Limb (tissue), 2 donors: ENCODE measurements at regions not wholly inside any gene's neighbourhood (a gene's known extent, or its start where the extent isn't known, plus 50 kb on each side); places are given as distances from the start of the nearest gene placed in this dataset.

Source experiments
- DNase-seq, 2 donors: peaks; one replicate each; pipeline ENCODE4 v3.0.0-alpha.2; 2016; ENCODE audit errors: extremely low spot score in 2 of 2

DNA sequence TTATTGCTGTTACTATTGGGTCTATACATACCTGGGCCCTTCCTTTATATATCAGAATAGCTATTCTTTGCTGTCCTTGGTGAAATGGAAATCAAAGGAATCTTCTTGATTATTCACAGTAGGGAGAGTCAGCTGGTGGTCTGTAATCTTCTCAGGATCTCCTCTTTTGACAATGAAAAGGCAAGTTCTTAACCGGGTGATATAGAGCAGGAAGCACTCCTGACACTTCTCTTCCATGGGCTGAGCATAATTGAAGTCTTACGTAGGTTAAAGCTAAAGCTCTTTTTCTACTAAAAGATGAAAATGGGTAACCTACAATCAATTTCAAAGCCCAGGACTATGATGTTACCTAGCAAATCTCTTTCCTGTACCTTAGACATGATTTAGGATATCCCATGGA, 274.9 kb upstream of the LCORL start:
- DNase-seq = no peak

GRCh38 chr4:18294846-18295245, 273.3 kb upstream of the LCORL start:
- no peak for DNase-seq

GRCh38 chr4:18294021-18294420, 272.5 kb upstream of the LCORL start:
- no peak for DNase-seq

GRCh38 chr4:18292411-18292810, 270.9 kb upstream of the LCORL start:
- DNase-seq = no peak

DNA sequence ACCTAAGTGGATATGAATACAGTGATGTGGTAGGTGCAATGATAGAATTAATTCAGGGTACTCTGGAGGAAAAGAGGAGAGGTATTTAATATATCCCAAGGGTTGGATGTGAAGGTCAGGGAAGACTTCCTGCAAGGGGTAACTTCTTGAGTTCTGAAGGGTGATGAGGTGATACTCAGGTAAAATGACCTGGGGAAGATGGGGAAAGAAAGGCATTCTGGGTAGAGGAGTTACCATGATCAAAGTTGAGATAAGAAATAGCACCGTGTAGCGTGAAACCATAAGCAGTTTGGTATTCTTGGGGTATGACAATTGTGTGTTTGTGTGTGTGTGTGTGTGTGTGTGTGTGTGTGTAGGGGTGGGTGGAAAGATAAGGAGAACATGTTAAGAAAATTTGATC, 270.4 kb upstream of the LCORL start:
- DNase-seq = no peak

GRCh38 chr4:18291256-18291655, 269.7 kb upstream of the LCORL start:
- DNase-seq = no peak

DNA sequence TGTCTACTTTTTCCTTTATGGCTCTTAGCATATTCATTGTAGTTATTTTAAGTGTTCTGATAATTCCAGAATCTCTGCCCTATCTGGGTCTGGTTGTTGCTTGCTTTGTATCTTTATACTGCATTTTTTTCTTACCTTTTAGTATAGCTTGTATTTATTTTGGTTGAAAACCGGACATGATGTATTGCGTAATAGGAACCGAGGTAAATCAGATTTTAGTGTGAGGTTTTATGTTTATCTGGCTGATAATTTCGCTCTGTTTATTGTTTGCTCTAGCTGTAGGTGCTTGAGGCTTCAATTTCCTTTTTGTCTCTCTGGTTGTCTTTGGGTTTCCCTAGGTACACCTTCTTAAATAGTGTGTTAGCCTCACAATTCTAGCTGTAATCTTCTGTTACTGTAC, 263.8 kb upstream of the LCORL start:
- no peak for DNase-seq

GRCh38 chr4:18278244-18278643, 256.7 kb upstream of the LCORL start:
- no peak for DNase-seq

GRCh38 chr4:18262832-18263231, 241.3 kb upstream of the LCORL start:
- no peak for DNase-seq

DNA sequence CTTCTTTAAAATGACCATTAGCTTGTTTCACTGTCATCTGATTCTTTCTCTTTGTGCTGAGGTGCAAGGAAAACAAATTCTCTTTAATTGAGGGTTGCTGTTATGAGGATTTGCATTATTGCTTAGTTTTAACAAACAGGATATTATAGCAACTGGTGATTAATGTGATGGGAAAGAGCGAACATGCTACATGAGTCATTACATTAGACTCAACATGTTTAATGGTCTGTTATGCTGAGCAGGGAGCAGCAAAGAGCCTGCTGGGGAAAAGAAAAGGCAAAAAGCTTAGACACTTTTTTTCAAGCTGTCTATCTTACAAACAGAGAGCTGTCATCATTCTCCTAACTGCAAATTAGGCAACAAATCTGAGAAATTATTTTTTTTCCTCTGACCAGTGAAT, 230.5 kb upstream of the LCORL start:
- no peak for DNase-seq

DNA sequence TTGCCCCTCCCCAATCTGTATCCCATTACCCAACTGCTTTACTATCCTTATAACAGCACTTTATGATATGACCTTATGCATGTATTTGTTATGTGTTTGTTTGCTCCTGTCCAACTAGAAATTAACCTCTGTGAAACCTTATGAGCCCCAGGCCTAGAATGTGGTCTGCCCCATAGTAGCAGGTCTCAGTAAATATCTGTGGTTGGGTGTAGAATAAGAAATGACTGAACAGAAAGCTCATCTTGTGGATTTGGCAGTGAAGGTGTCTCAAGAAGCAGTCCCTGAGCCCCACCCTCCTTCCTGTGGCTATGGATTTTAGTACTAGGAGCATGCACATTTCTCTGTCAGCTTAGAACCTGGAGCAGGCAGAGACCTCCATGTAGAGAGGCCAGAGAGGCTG, 229.0 kb upstream of the LCORL start:
- DNase-seq = no peak

DNA sequence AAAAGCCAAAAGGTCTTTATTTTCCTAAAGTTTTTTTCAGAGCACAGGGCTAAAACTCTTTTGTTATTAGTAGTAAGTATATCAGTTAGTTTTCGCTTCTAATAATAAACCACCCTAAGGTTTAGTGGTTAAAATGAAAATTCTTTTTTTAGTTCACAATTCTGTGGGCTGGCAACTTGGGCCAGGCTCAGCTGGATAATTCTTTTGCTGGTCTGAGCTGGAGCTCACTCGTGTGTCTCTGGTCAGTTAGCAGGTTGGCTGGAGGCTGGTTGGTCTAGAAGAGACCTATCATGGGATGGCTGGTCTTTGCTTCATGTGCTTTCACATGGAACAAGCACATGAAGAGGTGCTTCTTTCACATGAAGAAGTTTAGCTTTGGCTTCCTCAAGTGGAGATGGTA, 227.1 kb upstream of the LCORL start:
- no peak for DNase-seq

DNA sequence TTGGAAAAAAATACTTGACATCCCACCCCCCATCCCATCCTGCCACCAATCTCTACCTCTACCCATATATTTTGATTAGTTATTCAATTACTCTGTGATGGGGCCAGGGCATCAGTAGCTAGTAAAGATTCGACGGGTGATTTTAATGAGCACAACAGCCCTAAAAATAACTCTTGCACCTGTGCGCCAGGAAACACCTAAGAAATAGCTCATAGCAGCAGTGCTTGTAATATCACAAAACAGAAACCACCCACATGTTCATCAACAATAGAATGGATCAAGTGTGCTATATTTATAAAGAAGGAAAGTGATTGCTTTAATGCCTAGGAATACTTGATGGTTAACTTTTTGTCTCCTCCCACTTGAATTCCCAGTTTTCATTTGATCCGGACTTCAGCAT, 225.6 kb upstream of the LCORL start:
- no peak for DNase-seq

DNA sequence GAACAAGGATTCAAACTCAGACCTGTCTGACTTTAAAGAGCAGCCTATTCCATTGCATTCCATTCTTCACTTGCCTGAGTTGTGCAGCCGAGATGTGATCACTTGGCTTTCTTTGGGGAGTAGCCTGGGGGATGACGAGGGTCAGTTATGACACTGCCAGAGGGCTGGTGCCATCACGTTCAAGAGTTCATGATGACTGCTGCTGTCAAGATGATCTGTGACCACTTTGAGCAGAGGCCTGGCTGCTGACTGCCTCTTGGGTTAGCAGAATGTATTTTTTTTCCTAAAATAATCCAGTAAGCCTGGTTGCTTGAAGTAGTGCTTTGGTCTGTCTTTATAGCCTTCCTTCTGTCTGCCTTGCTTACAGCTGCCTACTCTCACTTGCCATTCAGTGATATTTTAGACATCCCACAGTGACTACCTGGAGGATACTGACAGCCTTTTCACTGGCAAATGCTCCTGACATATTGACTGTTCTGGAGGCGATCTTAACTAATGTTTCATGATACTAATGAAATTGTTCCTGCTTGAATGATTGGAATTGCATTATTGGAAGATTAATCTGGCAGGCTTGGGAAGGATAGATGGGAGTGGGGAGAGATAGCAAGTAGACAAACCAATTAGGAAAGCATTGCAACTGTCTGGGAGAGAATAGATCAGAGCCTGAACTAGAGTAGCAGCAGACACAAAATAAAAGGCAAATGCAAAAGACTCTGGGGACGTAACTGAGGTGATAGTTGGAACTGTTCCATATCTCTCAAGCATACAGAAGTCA, 221.6 kb upstream of the LCORL start:
- DNase-seq = no peak

GRCh38 chr4:18241727-18242126, 220.2 kb upstream of the LCORL start:
- DNase-seq = no peak

- no peak for DNase-seq
Measured at GRCh38 chr4:18234108-18234507, 212.6 kb upstream of the LCORL start.

DNA sequence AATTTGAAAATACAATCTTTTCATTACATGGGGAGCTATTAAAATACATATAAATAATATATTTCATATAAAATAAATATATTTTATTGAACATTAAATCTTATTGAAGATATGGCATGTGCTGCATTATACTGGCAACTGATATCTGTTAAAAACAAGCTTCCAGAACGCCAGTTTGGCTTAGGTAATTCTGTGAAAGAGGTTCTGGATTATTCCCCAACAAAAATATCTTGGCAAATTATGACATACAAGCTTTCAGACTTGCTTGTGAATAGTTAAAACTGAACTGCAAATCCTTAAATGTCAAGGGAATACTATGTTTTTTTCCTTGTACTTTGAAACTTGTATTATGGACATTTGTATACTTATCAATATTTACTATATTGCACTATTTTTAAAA, 210.2 kb upstream of the LCORL start:
- DNase-seq = no peak

GRCh38 chr4:18227880-18228279, 206.3 kb upstream of the LCORL start:
- no peak for DNase-seq

- DNase-seq = no peak
Measured at GRCh38 chr4:18214411-18215055, 193.0 kb upstream of the LCORL start.

- no peak for DNase-seq
Measured at GRCh38 chr4:18213576-18214198, 192.1 kb upstream of the LCORL start.

DNA sequence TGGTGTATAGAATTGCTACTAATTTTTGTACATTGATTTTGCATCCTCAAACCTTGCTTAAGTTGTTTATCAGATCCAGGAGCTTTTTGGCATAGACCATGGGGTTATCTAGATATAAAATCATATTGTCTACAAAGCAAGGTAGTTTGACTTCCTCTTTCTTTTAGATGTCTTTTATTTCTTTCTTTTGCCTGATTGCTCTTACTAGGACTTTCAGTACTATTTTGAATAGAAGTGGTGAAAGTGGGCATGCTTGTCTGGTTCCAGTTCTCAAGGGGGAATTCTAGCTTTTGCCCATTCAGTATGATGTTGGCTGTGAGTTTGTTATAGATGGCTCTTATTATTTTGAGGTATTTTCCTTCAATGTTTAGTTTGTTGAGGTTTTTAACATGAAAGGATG, 187.9 kb upstream of the LCORL start:
- DNase-seq = no peak

GRCh38 chr4:18203966-18204365, 182.4 kb upstream of the LCORL start:
- DNase-seq = no peak

DNA sequence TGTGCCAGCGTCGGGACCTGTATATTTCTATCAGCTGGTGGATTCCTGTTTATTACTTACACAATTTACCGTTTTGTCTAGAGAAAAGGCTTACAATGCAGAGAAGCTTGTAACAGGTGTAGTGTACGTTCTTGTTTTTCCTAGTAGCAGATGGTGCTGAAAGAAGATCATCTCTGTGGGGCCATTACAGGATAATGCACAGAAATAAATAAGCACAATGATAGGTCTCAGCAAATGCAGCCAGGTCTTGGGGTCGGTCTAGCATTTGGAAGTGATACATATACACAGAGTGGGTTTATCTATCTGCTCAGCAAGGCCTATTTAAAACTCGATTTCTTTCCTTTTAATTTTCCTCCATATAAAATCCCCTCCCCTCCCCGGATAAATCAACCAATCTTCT, 180.9 kb upstream of the LCORL start:
- no peak for DNase-seq
